Upper lobe of left lung (tissue), 4 donors: ENCODE measurements at regions not wholly inside any gene's neighbourhood (a gene's known extent, or its start where the extent isn't known, plus 50 kb on each side); places are given as distances from the start of the nearest gene placed in this dataset.

ENCODE experiments used
- CTCF ChIP-seq, 6 experiments: fragments of 450-650 bp in 4 of 6; fragments of 200-600 bp in 2 of 6; sonication (generic) in 2 of 6; IDR thresholded peaks; one replicate each; pipeline ENCODE4 v1.5.1; 2016 to 2019; ENCODE audit warnings: antibody characterized with exemption in 6 of 6
- POLR2A ChIP-seq, 4 donors: fragments of 450-650 bp; IDR thresholded peaks; one replicate each; pipeline ENCODE4 v1.5.1; 2016 to 2017; ENCODE audit warnings: antibody characterized with exemption in 4 of 4, mild to moderate bottlenecking in 2 of 4
- POLR2AphosphoS5 ChIP-seq, 2 donors: sonication (generic); formaldehyde crosslinking; IDR thresholded peaks; one replicate each; pipeline ENCODE4 v1.5.1; 2017; ENCODE audit warnings: antibody characterized with exemption in 2 of 2

- TF ChIP-seq CTCF (IDR thresholded peaks at IDR 0.05) (no peak), POLR2A (IDR thresholded peaks at IDR 0.05) (no peak), POLR2AphosphoS5 (IDR thresholded peaks at IDR 0.05) (no peak)
Measured at GRCh38 chr3:95539950-95540483, 1274.4 kb upstream of the EPHA6 start.
